Activated CD8-positive, alpha-beta memory T cell treated with anti-CD3 and anti-CD28 coated beads for 36 hours (primary cell): ENCODE measurements at regions not wholly inside any gene's neighbourhood (a gene's known extent, or its start where the extent isn't known, plus 50 kb on each side); places are given as distances from the start of the nearest gene placed in this dataset.
"Not testable (repeated sequence)": the region's sequence is repeated elsewhere in the genome, so short reads cannot be mapped to it uniquely, and the experiment has no call there.

ENCODE experiments used
- CTCF ChIA-PET: fragments of 350-600 bp; sonication (Branson Sonifier 250); formaldehyde crosslinking; loops from one replicate; lab custom pipeline; 2021; ENCODE audit warnings: antibody characterized with exemption; lab: Charles Lee
- POLR2A ChIA-PET: fragments of 350-600 bp; sonication (Branson Sonifier 250); formaldehyde crosslinking; loops from one replicate; lab custom pipeline; 2021; ENCODE audit warnings: antibody characterized with exemption; lab: Charles Lee

- ChIA-PET CTCF (no interaction called here), POLR2A (no interaction called here)
Measured at GRCh38 chr7:153065051-153065450, 305.5 kb downstream of the ACTR3B start.

- POLR2A ChIA-PET = no interaction called here
- CTCF ChIA-PET = no interaction called here
Measured at GRCh38 chr7:153066711-153067110, 307.2 kb downstream of the ACTR3B start.

- CTCF ChIA-PET = no interaction called here
- POLR2A ChIA-PET = no interaction called here
Measured at GRCh38 chr7:153070141-153070540, 310.6 kb downstream of the ACTR3B start.

- ChIA-PET POLR2A (no interaction called here), CTCF (no interaction called here)
Measured at GRCh38 chr7:153072806-153073205, 313.3 kb downstream of the ACTR3B start.

- POLR2A ChIA-PET, CTCF ChIA-PET: not testable (repeated sequence)
Measured at GRCh38 chr7:153076289-153076688, 316.7 kb downstream of the ACTR3B start.

- POLR2A ChIA-PET = no interaction called here
- CTCF ChIA-PET = no interaction called here
Measured at GRCh38 chr7:153081496-153081895, 321.9 kb downstream of the ACTR3B start.

- POLR2A ChIA-PET = no interaction called here
- CTCF ChIA-PET = no interaction called here
Measured at GRCh38 chr7:153084278-153084677, 324.7 kb downstream of the ACTR3B start.

- CTCF ChIA-PET = no interaction called here
- POLR2A ChIA-PET = no interaction called here
Measured at GRCh38 chr7:153087498-153087897, 327.9 kb downstream of the ACTR3B start.

- CTCF ChIA-PET = no interaction called here
- POLR2A ChIA-PET = no interaction called here
Measured at GRCh38 chr7:153088601-153089000, 329.0 kb downstream of the ACTR3B start.

- POLR2A ChIA-PET = no interaction called here
- CTCF ChIA-PET = no interaction called here
Measured at GRCh38 chr7:153090209-153090608, 330.7 kb downstream of the ACTR3B start.

GRCh38 chr7:153090764-153091163, 331.2 kb downstream of the ACTR3B start:
- POLR2A ChIA-PET = no interaction called here
- CTCF ChIA-PET = no interaction called here

GRCh38 chr7:153091477-153091876, 331.9 kb downstream of the ACTR3B start:
- POLR2A ChIA-PET = no interaction called here
- CTCF ChIA-PET = no interaction called here

GRCh38 chr7:153097511-153098201, 338.1 kb downstream of the ACTR3B start:
- POLR2A ChIA-PET = no interaction called here
- CTCF ChIA-PET = no interaction called here

GRCh38 chr7:153099235-153099634, 339.7 kb downstream of the ACTR3B start:
- ChIA-PET CTCF (no interaction called here), POLR2A (no interaction called here)

- POLR2A ChIA-PET = no interaction called here
- CTCF ChIA-PET = no interaction called here
Measured at GRCh38 chr7:153100691-153101237, 341.2 kb downstream of the ACTR3B start.

- ChIA-PET CTCF (no interaction called here), POLR2A (no interaction called here)
Measured at GRCh38 chr7:153103202-153103601, 343.6 kb downstream of the ACTR3B start.

GRCh38 chr7:153107826-153108225, 348.3 kb downstream of the ACTR3B start:
- POLR2A ChIA-PET = no interaction called here

GRCh38 chr7:153109566-153109965, 350.0 kb downstream of the ACTR3B start:
- ChIA-PET POLR2A (no interaction called here), CTCF (no interaction called here)

More at GRCh38 chr7:153107826-153108225, 348.3 kb downstream of the ACTR3B start:
- CTCF ChIA-PET = no interaction called here

- ChIA-PET POLR2A (no interaction called here), CTCF (no interaction called here)
Measured at GRCh38 chr7:153110606-153111005, 351.1 kb downstream of the ACTR3B start.

GRCh38 chr7:153122255-153122654, 362.7 kb downstream of the ACTR3B start:
- CTCF ChIA-PET, POLR2A ChIA-PET: not testable (repeated sequence)

- POLR2A ChIA-PET = no interaction called here
- CTCF ChIA-PET = no interaction called here
Measured at GRCh38 chr7:153130052-153130451, 370.5 kb downstream of the ACTR3B start.

GRCh38 chr7:153151766-153152165, 392.2 kb downstream of the ACTR3B start:
- CTCF ChIA-PET = no interaction called here
- POLR2A ChIA-PET = no interaction called here
